K562 (cell line): ENCODE measurements at regions not wholly inside any gene's neighbourhood (a gene's known extent, or its start where the extent isn't known, plus 50 kb on each side); places are given as distances from the start of the nearest gene placed in this dataset.

Experiments
- CHD2 ChIP-seq: IDR thresholded peaks from 2 replicates; pipeline ENCODE4 v1.6.1; 2011; ENCODE audit warnings: low read depth, low read length
- GTF2A2 ChIP-seq: IDR thresholded peaks from 2 replicates; pipeline ENCODE4 v1.6.1; 2016; ENCODE audit warnings: mild to moderate bottlenecking, missing genetic modification characterization, missing compliant biosample characterization
- KDM2B ChIP-seq: fragments of 250-450 bp; sonication (Bioruptor Pico); IDR thresholded peaks from 2 replicates; pipeline ENCODE4 v1.8.0; 2021; ENCODE audit warnings: mild to moderate bottlenecking, moderate library complexity
- LEF1 ChIP-seq: fragments of 450-650 bp; IDR thresholded peaks from 2 replicates; pipeline ENCODE4 v1.6.1; 2016; ENCODE audit warnings: mild to moderate bottlenecking
- PML ChIP-seq: IDR thresholded peaks from 2 replicates; pipeline ENCODE4 v1.6.1; 2012; ENCODE audit warnings: low read length, inconsistent platforms
- PRMT5 ChIP-seq: sonication (generic); formaldehyde crosslinking; IDR thresholded peaks from 2 replicates; pipeline ENCODE4 v1.5.0; 2020; ENCODE audit warnings: missing genetic modification reagents
- SAFB ChIP-seq: fragments of 200-400 bp; formaldehyde crosslinking; IDR thresholded peaks from 2 replicates; pipeline ENCODE4 v1.6.1; 2017; ENCODE audit warnings: low read depth, low read length, borderline replicate concordance
- SETDB1 ChIP-seq: IDR thresholded peaks from one replicate; pipeline ENCODE4 v1.6.1; 2012; ENCODE audit warnings: low read length, control low read depth, inconsistent platforms
- SIN3B ChIP-seq: fragments of 450-650 bp; IDR thresholded peaks from 2 replicates; pipeline ENCODE4 v1.6.1; 2017; ENCODE audit warnings: low read depth, mild to moderate bottlenecking, moderate library complexity
- STAT5B ChIP-seq: fragments of 250-450 bp; sonication (Bioruptor Pico); IDR thresholded peaks from 2 replicates; pipeline ENCODE4 v1.8.0; 2021; ENCODE audit warnings: mild to moderate bottlenecking, inconsistent platforms
- WHSC1 ChIP-seq: IDR thresholded peaks from one replicate; pipeline ENCODE4 v1.6.1; 2012; ENCODE audit warnings: low read length, control low read depth, inconsistent platforms
- ZBTB7A ChIP-seq: IDR thresholded peaks from 2 replicates; pipeline ENCODE4 v1.6.1; 2011; ENCODE audit warnings: low read depth, mild to moderate bottlenecking, low read length, moderate library complexity, borderline replicate concordance; ENCODE audit not compliant: control insufficient read depth
- ZNF830 ChIP-seq: fragments of 250-450 bp; sonication (Bioruptor Pico); IDR thresholded peaks from 2 replicates; pipeline ENCODE4 v1.5.0; 2021; ENCODE audit warnings: mild to moderate bottlenecking
- TF ChIP-seq, protein P1 (sequence below), 2 experiments: IDR thresholded peaks in 1 of 2; conservative IDR thresholded peaks in 1 of 2; 2 replicates each; pipeline ENCODE4 v1.6.1; 2016; ENCODE audit warnings: low read depth in 2 of 2, mild to moderate bottlenecking in 1 of 2, missing compliant biosample characterization in 1 of 2, missing genetic modification characterization in 1 of 2, moderate library complexity in 1 of 2
- TF ChIP-seq, protein P2 (sequence below): fragments of 450-650 bp; IDR thresholded peaks from 2 replicates; pipeline ENCODE4 v1.7.1; 2018; ENCODE audit warnings: mild to moderate bottlenecking, low read depth; ENCODE audit not compliant: partially characterized antibody
- TF ChIP-seq, protein P3 (sequence below): fragments of 450-650 bp; conservative IDR thresholded peaks from 2 replicates; pipeline ENCODE4 v1.6.1; 2016; ENCODE audit warnings: missing genetic modification characterization, low read depth, mild to moderate bottlenecking, missing compliant biosample characterization, moderate library complexity
- TF ChIP-seq, protein P4 (sequence below): sonication (generic); formaldehyde crosslinking; IDR thresholded peaks from 2 replicates; pipeline ENCODE4 v1.8.0; 2022; ENCODE audit warnings: missing genetic modification reagents, mild to moderate bottlenecking, moderate library complexity, borderline replicate concordance
- TF ChIP-seq, protein P5 (sequence below): fragments of 250-450 bp; sonication (Bioruptor Pico); IDR thresholded peaks from 2 replicates; pipeline ENCODE4 v1.8.0; 2021; ENCODE audit warnings: moderate library complexity, mild to moderate bottlenecking, inconsistent platforms

DNA sequence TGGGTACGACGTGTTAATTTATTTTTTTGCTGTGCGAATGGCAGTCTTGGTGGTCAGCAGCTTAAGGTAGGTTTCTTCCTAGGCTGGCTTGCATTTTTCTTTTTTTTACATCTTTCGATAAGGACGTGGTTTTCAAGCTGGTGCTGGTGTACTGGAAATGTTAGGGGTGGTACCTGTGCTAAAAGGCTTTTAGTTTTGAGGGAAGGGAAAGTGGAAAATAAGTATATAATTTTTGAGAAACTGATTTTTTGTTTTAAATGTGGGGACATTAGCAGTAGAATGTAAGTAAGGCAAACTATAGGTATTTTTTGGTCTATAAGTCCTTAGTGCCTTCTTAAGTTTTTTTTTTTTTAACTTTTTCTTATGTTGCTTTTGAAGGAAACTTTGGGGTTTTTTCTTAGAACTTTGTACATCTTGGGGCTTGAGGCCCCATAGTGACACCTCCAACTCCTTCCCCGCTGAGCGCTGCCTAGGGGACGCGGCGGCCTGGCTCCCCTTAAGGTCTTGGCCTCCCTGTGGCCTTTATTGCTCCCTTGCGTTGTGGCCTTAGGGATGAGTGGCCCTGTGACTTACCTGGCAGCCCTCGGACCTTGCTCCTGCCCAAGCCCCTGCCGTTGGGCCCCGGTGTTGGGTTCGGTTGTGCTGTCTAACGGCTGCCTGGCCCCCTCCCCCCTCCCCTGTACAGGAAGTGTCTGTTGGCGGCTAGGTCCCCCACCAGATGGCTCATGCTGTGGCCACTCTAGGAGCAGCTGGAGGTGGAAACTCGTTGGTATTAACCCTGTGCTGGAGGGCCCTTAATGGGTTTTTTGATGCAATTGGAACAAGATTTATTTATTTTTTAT, 88.0 kb upstream of the RPRML start (continued):
- TF ChIP-seq CHD2 (peak; percentile 61; the same call in 1 of the 2 replicates), SETDB1 (no peak), SIN3B (0 out of 2 replicates have a peak, but pooled peaks have one; percentile 61), ZBTB7A (peak; percentile 91), STAT5B (no peak), GTF2A2 (tag) (no peak), ZNF830 (no peak), KDM2B (CRISPR knock-in tag) (no peak), WHSC1 (no peak), SAFB (no peak), PML (peak; percentile 86), PRMT5 (CRISPR knock-in tag) (no peak), LEF1 (peak; percentile 62)
- TF ChIP-seq, protein P1, sequence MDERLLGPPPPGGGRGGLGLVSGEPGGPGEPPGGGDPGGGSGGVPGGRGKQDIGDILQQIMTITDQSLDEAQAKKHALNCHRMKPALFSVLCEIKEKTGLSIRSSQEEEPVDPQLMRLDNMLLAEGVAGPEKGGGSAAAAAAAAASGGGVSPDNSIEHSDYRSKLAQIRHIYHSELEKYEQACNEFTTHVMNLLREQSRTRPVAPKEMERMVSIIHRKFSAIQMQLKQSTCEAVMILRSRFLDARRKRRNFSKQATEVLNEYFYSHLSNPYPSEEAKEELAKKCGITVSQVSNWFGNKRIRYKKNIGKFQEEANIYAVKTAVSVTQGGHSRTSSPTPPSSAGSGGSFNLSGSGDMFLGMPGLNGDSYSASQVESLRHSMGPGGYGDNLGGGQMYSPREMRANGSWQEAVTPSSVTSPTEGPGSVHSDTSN (CRISPR knock-in tag; IDR thresholded peaks at IDR 0.05; ENCODE audit: low read depth): no peak
- TF ChIP-seq, protein P1 (tag; conservative IDR thresholded peaks at IDR 0.05; ENCODE audit: low read depth): peak; percentile 26; the same call in 1 of the 2 replicates
- TF ChIP-seq, protein P2, sequence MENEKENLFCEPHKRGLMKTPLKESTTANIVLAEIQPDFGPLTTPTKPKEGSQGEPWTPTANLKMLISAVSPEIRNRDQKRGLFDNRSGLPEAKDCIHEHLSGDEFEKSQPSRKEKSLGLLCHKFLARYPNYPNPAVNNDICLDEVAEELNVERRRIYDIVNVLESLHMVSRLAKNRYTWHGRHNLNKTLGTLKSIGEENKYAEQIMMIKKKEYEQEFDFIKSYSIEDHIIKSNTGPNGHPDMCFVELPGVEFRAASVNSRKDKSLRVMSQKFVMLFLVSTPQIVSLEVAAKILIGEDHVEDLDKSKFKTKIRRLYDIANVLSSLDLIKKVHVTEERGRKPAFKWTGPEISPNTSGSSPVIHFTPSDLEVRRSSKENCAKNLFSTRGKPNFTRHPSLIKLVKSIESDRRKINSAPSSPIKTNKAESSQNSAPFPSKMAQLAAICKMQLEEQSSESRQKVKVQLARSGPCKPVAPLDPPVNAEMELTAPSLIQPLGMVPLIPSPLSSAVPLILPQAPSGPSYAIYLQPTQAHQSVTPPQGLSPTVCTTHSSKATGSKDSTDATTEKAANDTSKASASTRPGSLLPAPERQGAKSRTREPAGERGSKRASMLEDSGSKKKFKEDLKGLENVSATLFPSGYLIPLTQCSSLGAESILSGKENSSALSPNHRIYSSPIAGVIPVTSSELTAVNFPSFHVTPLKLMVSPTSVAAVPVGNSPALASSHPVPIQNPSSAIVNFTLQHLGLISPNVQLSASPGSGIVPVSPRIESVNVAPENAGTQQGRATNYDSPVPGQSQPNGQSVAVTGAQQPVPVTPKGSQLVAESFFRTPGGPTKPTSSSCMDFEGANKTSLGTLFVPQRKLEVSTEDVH: peak; percentile 68
- TF ChIP-seq, protein P3, sequence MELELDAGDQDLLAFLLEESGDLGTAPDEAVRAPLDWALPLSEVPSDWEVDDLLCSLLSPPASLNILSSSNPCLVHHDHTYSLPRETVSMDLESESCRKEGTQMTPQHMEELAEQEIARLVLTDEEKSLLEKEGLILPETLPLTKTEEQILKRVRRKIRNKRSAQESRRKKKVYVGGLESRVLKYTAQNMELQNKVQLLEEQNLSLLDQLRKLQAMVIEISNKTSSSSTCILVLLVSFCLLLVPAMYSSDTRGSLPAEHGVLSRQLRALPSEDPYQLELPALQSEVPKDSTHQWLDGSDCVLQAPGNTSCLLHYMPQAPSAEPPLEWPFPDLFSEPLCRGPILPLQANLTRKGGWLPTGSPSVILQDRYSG (tag): no peak
- TF ChIP-seq, protein P4, sequence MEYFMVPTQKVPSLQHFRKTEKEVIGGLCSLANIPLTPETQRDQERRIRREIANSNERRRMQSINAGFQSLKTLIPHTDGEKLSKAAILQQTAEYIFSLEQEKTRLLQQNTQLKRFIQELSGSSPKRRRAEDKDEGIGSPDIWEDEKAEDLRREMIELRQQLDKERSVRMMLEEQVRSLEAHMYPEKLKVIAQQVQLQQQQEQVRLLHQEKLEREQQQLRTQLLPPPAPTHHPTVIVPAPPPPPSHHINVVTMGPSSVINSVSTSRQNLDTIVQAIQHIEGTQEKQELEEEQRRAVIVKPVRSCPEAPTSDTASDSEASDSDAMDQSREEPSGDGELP (CRISPR knock-in tag): peak; percentile 96
- TF ChIP-seq, protein P5, sequence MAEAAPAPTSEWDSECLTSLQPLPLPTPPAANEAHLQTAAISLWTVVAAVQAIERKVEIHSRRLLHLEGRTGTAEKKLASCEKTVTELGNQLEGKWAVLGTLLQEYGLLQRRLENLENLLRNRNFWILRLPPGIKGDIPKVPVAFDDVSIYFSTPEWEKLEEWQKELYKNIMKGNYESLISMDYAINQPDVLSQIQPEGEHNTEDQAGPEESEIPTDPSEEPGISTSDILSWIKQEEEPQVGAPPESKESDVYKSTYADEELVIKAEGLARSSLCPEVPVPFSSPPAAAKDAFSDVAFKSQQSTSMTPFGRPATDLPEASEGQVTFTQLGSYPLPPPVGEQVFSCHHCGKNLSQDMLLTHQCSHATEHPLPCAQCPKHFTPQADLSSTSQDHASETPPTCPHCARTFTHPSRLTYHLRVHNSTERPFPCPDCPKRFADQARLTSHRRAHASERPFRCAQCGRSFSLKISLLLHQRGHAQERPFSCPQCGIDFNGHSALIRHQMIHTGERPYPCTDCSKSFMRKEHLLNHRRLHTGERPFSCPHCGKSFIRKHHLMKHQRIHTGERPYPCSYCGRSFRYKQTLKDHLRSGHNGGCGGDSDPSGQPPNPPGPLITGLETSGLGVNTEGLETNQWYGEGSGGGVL (CRISPR knock-in tag): no peak
